HEK293 (cell line): ENCODE measurements at regions not wholly inside any gene's neighbourhood (a gene's known extent, or its start where the extent isn't known, plus 50 kb on each side); places are given as distances from the start of the nearest gene placed in this dataset.

ENCODE experiments used
- CTCF ChIA-PET: fragments of 350-600 bp; formaldehyde crosslinking; extraction: SDS; loops from one replicate; lab custom pipeline; 2021; ENCODE audit warnings: antibody characterized with exemption; lab: Yijun Ruan, JAX
- POLR2A ChIA-PET: fragments of 300-600 bp; formaldehyde crosslinking; extraction: SDS; loops from one replicate; lab custom pipeline; 2020; ENCODE audit warnings: antibody characterized with exemption, inconsistent platforms; lab: Yijun Ruan, JAX
- H3K27ac ChIP-seq: fragments of 200-500 bp; sonication (Bioruptor generic); 2 replicates; pipeline ENCODE4 v1.5.1; 2014; ENCODE audit warnings: low read depth, low read length, control low read depth, inconsistent platforms; ENCODE audit errors: extremely low read depth
- H3K36me3 ChIP-seq, 2 experiments: fragments of 200-500 bp in 1 of 2; sonication (Bioruptor generic) in 1 of 2; 1 replicate in 1 of 2; 2 replicates in 1 of 2; pipeline ENCODE4 v1.5.1; 2014 to 2017; ENCODE audit warnings: inconsistent platforms in 2 of 2, low read length in 2 of 2; ENCODE audit not compliant: control insufficient read depth in 2 of 2, insufficient read depth in 1 of 2
- H3K4me1 ChIP-seq: fragments of 200-500 bp; sonication (Bioruptor generic); 2 replicates; pipeline ENCODE4 v1.5.1; 2014; ENCODE audit warnings: mild to moderate bottlenecking, low read length, inconsistent platforms; ENCODE audit not compliant: control insufficient read depth, insufficient read depth
- H3K4me3 ChIP-seq: 2 replicates; pipeline ENCODE4 v1.5.1; 2011; ENCODE audit warnings: low read depth, mild to moderate bottlenecking, control low read depth, low read length, moderate library complexity
- H3K9me3 ChIP-seq: fragments of 200-500 bp; sonication (Bioruptor generic); 2 replicates; pipeline ENCODE4 v1.5.1; 2014; ENCODE audit warnings: low read depth, low read length, inconsistent platforms; ENCODE audit not compliant: control insufficient read depth, insufficient read depth
- AEBP2 ChIP-seq: fragments of 450-650 bp; formaldehyde crosslinking; IDR thresholded peaks from 2 replicates; pipeline ENCODE4 v1.5.1; 2016; ENCODE audit warnings: missing biosample characterization, missing genetic modification characterization, borderline replicate concordance
- FEZF1 ChIP-seq: fragments of 450-650 bp; formaldehyde crosslinking; IDR thresholded peaks from 2 replicates; pipeline ENCODE4 v1.5.1; 2016; ENCODE audit warnings: missing biosample characterization, missing genetic modification characterization
- REST ChIP-seq: fragments of 450-650 bp; formaldehyde crosslinking; IDR thresholded peaks from 2 replicates; pipeline ENCODE4 v1.5.1; 2016; ENCODE audit warnings: missing biosample characterization, missing genetic modification characterization
- SETDB1 ChIP-seq: IDR thresholded peaks from one replicate; pipeline ENCODE4 v1.6.1; 2017; ENCODE audit warnings: mild to moderate bottlenecking, low read length, moderate library complexity, mixed read lengths; ENCODE audit not compliant: insufficient read length
- ZBTB17 ChIP-seq: fragments of 450-650 bp; formaldehyde crosslinking; IDR thresholded peaks from 2 replicates; pipeline ENCODE4 v1.5.1; 2016; ENCODE audit warnings: missing biosample characterization, missing genetic modification characterization
- ZNF133 ChIP-seq: fragments of 450-650 bp; formaldehyde crosslinking; IDR thresholded peaks from 2 replicates; pipeline ENCODE4 v1.5.1; 2016; ENCODE audit warnings: missing biosample characterization, missing genetic modification characterization
- ZNF157 ChIP-seq: fragments of 450-650 bp; formaldehyde crosslinking; IDR thresholded peaks from 2 replicates; pipeline ENCODE4 v1.5.1; 2016; ENCODE audit warnings: missing biosample characterization, missing genetic modification characterization
- ZNF211 ChIP-seq: fragments of 450-650 bp; formaldehyde crosslinking; IDR thresholded peaks from 2 replicates; pipeline ENCODE4 v1.5.1; 2016; ENCODE audit warnings: low read depth, missing biosample characterization, missing genetic modification characterization
- ZNF302 ChIP-seq: fragments of 450-650 bp; formaldehyde crosslinking; IDR thresholded peaks from 2 replicates; pipeline ENCODE4 v1.5.1; 2016; ENCODE audit warnings: missing biosample characterization, missing genetic modification characterization, low read depth
- ZNF311 ChIP-seq: fragments of 450-650 bp; formaldehyde crosslinking; IDR thresholded peaks from 2 replicates; pipeline ENCODE4 v1.5.1; 2017; ENCODE audit warnings: missing biosample characterization, missing genetic modification characterization, borderline replicate concordance
- ZNF37A ChIP-seq: fragments of 450-650 bp; IDR thresholded peaks from 2 replicates; pipeline ENCODE4 v1.5.1; 2018; ENCODE audit warnings: missing biosample characterization, missing genetic modification characterization
- ZNF423 ChIP-seq: fragments of 450-650 bp; formaldehyde crosslinking; IDR thresholded peaks from 2 replicates; pipeline ENCODE4 v1.5.1; 2016; ENCODE audit warnings: missing biosample characterization, missing genetic modification characterization
- ZNF549 ChIP-seq: fragments of 450-650 bp; IDR thresholded peaks from 2 replicates; pipeline ENCODE4 v1.5.1; 2018; ENCODE audit warnings: missing biosample characterization, missing genetic modification characterization, mild to moderate bottlenecking, inconsistent platforms, moderate library complexity
- ZNF555 ChIP-seq: fragments of 450-650 bp; formaldehyde crosslinking; conservative IDR thresholded peaks from 2 replicates; pipeline ENCODE4 v1.5.1; 2017; ENCODE audit warnings: missing biosample characterization, mild to moderate bottlenecking, missing genetic modification characterization, inconsistent platforms

GRCh38 chr1:217249857-217250256 lies 381.0 kb downstream of the GPATCH2 start (continued):
- TF ChIP-seq REST: no peak
- no peak for TF ChIP-seq ZBTB17 (tag by site-specific recombination)

- POLR2A ChIA-PET: no interaction called here
- no peaks in the 10 kb centered on the region for H3K9me3 ChIP-seq
- CTCF ChIA-PET: interaction anchor here (0.7 kb wide), 1 partner anchor 1001 kb away, joined by 3 read pairs; no protein-coding TSS in a partner anchor
- no peaks in the 10 kb centered on the region for H3K36me3 ChIP-seq
- no peaks in the 10 kb centered on the region for H3K4me1 ChIP-seq
- H3K4me3 ChIP-seq: no peak overlapping the region
- H3K27ac ChIP-seq: no peak overlapping the region
- no peak for TF ChIP-seq ZNF37A (tag by site-specific recombination)
- no peak for TF ChIP-seq ZNF211 (tag by site-specific recombination)
- no peak for TF ChIP-seq ZNF133
- TF ChIP-seq FEZF1 (tag by site-specific recombination): no peak
- TF ChIP-seq, all 188 proteins: peak for 0
These were observed 385.9 kb downstream of the GPATCH2 start for GRCh38 chr1:217244971-217245370.

- POLR2A ChIA-PET: no interaction called here
- Histone ChIP-seq H3K4me1 (no peaks in the 10 kb centered on the region), H3K4me3 (no peak overlapping the region)
- TF ChIP-seq AEBP2 (tag by site-specific recombination): no peak
- TF ChIP-seq, all 188 proteins: peak for 0
- no peaks in the 10 kb centered on the region for H3K36me3 ChIP-seq
- no peak overlapping the region for H3K27ac ChIP-seq
- CTCF ChIA-PET: no interaction called here
- no peaks in the 10 kb centered on the region for H3K9me3 ChIP-seq
These were observed 390.2 kb downstream of the GPATCH2 start for GRCh38 chr1:217240656-217241055.

GRCh38 chr1:217238945-217239344 lies 391.9 kb downstream of the GPATCH2 start:
- POLR2A ChIA-PET: no interaction called here
- no peaks in the 10 kb centered on the region for H3K36me3 ChIP-seq
- H3K4me3 ChIP-seq: no peak overlapping the region
- H3K4me1 ChIP-seq: no peaks in the 10 kb centered on the region
- TF ChIP-seq FEZF1 (tag by site-specific recombination): no peak
- no peak for TF ChIP-seq ZNF302 (tag by site-specific recombination)
- TF ChIP-seq AEBP2 (tag by site-specific recombination): no peak
- TF ChIP-seq ZNF555: no peak
- TF ChIP-seq, all 188 proteins: peak for 0
- Histone ChIP-seq H3K27ac (no peak overlapping the region), H3K9me3 (no peaks in the 10 kb centered on the region)
- CTCF ChIA-PET: no interaction called here

GRCh38 chr1:217230412-217230811 lies 400.5 kb downstream of the GPATCH2 start:
- no peaks in the 10 kb centered on the region for H3K36me3 ChIP-seq
- POLR2A ChIA-PET: no interaction called here
- H3K4me3 ChIP-seq: no peak overlapping the region
- H3K4me1 ChIP-seq: no peaks in the 10 kb centered on the region
- H3K27ac ChIP-seq: no peak overlapping the region
- no peaks in the 10 kb centered on the region for H3K9me3 ChIP-seq
- CTCF ChIA-PET: no interaction called here
- TF ChIP-seq SETDB1: no peak
- TF ChIP-seq ZNF423 (tag by site-specific recombination): no peak
- no peak for TF ChIP-seq ZNF311
- TF ChIP-seq ZNF157 (tag by site-specific recombination): no peak
- TF ChIP-seq REST: no peak
- TF ChIP-seq ZNF549 (tag by site-specific recombination): no peak
